Esophagus muscularis mucosa (tissue), 4 donors: ENCODE measurements at regions not wholly inside any gene's neighbourhood (a gene's known extent, or its start where the extent isn't known, plus 50 kb on each side); places are given as distances from the start of the nearest gene placed in this dataset.

ENCODE experiments used
- EP300 ChIP-seq: sonication (generic); formaldehyde crosslinking; IDR thresholded peaks from one replicate; pipeline ENCODE4 v1.6.1; 2017; ENCODE audit warnings: antibody characterized with exemption
- POLR2AphosphoS5 ChIP-seq, 2 donors: sonication (generic); formaldehyde crosslinking; IDR thresholded peaks; one replicate each; pipeline ENCODE4 v1.6.1; 2017; ENCODE audit warnings: antibody characterized with exemption in 2 of 2
- TF ChIP-seq, protein P1 (sequence below), 3 experiments: fragments of 200-600 bp in 2 of 3; fragments of 450-650 bp in 1 of 3; sonication (generic) in 2 of 3; IDR thresholded peaks; one replicate each; pipeline ENCODE4 v1.5.1; 2017 to 2019; ENCODE audit warnings: antibody characterized with exemption in 3 of 3, mild to moderate bottlenecking in 2 of 3, moderate library complexity in 1 of 3

DNA sequence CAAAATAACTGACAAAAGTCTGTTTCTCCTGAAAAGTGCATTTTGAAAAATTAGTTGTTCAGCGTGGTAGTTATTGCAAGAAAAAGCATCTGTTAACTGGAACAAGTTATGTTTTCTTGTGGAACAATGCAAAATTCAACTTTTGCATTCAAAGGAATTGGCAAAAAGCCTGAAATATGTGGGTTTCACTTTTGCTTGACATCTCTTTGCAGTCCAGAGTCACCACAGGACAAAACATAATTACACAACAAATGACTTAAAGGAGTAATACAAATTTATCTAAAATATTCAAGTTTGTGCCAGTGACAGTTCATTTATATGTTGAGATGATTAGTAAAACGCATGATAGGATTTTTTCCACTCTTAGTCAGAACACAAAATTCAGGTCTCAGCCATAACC, 96.3 kb upstream of the P2RY1 start:
- TF ChIP-seq, protein P1, sequence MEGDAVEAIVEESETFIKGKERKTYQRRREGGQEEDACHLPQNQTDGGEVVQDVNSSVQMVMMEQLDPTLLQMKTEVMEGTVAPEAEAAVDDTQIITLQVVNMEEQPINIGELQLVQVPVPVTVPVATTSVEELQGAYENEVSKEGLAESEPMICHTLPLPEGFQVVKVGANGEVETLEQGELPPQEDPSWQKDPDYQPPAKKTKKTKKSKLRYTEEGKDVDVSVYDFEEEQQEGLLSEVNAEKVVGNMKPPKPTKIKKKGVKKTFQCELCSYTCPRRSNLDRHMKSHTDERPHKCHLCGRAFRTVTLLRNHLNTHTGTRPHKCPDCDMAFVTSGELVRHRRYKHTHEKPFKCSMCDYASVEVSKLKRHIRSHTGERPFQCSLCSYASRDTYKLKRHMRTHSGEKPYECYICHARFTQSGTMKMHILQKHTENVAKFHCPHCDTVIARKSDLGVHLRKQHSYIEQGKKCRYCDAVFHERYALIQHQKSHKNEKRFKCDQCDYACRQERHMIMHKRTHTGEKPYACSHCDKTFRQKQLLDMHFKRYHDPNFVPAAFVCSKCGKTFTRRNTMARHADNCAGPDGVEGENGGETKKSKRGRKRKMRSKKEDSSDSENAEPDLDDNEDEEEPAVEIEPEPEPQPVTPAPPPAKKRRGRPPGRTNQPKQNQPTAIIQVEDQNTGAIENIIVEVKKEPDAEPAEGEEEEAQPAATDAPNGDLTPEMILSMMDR (IDR thresholded peaks at IDR 0.05): no peak
- no peak for TF ChIP-seq POLR2AphosphoS5 (IDR thresholded peaks at IDR 0.05)
- TF ChIP-seq EP300: no peak
